Sigmoid colon (tissue), 4 donors: ENCODE measurements at regions not wholly inside any gene's neighbourhood (a gene's known extent, or its start where the extent isn't known, plus 50 kb on each side); places are given as distances from the start of the nearest gene placed in this dataset.

Experiments used
- CTCF ChIP-seq, 4 experiments: fragments of 450-650 bp in 3 of 4; fragments of 200-600 bp in 1 of 4; IDR thresholded peaks; one replicate each; pipeline ENCODE4 v1.5.1; 2016 to 2019; ENCODE audit warnings: antibody characterized with exemption in 4 of 4, mild to moderate bottlenecking in 3 of 4, moderate library complexity in 2 of 4
- EP300 ChIP-seq, 4 donors: sonication (generic); formaldehyde crosslinking; IDR thresholded peaks; one replicate each; pipeline ENCODE4 v1.6.1; 2017; ENCODE audit warnings: antibody characterized with exemption in 4 of 4
- POLR2A ChIP-seq, 2 donors: fragments of 450-650 bp; IDR thresholded peaks; one replicate each; pipeline ENCODE4 v1.6.1; 2016; ENCODE audit warnings: antibody characterized with exemption in 2 of 2, mild to moderate bottlenecking in 2 of 2, moderate library complexity in 2 of 2
- POLR2AphosphoS5 ChIP-seq, 4 donors: sonication (generic); formaldehyde crosslinking; IDR thresholded peaks; one replicate each; pipeline ENCODE4 v1.6.1; 2017; ENCODE audit warnings: antibody characterized with exemption in 4 of 4

- TF ChIP-seq CTCF (IDR thresholded peaks at IDR 0.05) (no peak), POLR2A (IDR thresholded peaks at IDR 0.05) (no peak), POLR2AphosphoS5 (IDR thresholded peaks at IDR 0.05) (no peak), EP300 (IDR thresholded peaks at IDR 0.05) (no peak)
These were observed 272.2 kb upstream of the TMPO start for GRCh38 chr12:98243190-98243589.
